Immature natural killer cell (primary cell): ENCODE measurements at regions not wholly inside any gene's neighbourhood (a gene's known extent, or its start where the extent isn't known, plus 50 kb on each side); places are given as distances from the start of the nearest gene placed in this dataset.

ENCODE experiments used
- DNase-seq, 3 donors: peaks; one replicate each; pipeline ENCODE4 v3.0.0; 2022; ENCODE audit warnings: mixed read lengths in 1 of 3
- H3K27ac Mint-ChIP-seq, 6 donors: one replicate each; pipeline ENCODE4 v1.8.0; 2020; ENCODE audit warnings: mixed read lengths in 6 of 6, mild to moderate bottlenecking in 5 of 6, inconsistent platforms in 4 of 6, moderate library complexity in 3 of 6
- H3K27me3 Mint-ChIP-seq, 3 donors: one replicate each; pipeline ENCODE4 v1.8.0; 2020 to 2021; ENCODE audit warnings: low read depth in 3 of 3, mild to moderate bottlenecking in 3 of 3, mixed read lengths in 3 of 3, moderate library complexity in 3 of 3, inconsistent platforms in 1 of 3
- H3K36me3 Mint-ChIP-seq, 3 donors: one replicate each; pipeline ENCODE4 v1.8.0; 2020; ENCODE audit warnings: mixed read lengths in 3 of 3, inconsistent platforms in 2 of 3, mild to moderate bottlenecking in 2 of 3
- H3K4me1 Mint-ChIP-seq, 2 donors: one replicate each; pipeline ENCODE4 v1.8.0; 2020; ENCODE audit warnings: inconsistent platforms in 2 of 2, mild to moderate bottlenecking in 2 of 2, mixed read lengths in 2 of 2, moderate library complexity in 1 of 2
- H3K4me3 Mint-ChIP-seq, 5 donors: one replicate each; pipeline ENCODE4 v1.8.0; 2020; ENCODE audit warnings: mild to moderate bottlenecking in 5 of 5, mixed read lengths in 5 of 5, inconsistent platforms in 3 of 5, moderate library complexity in 3 of 5
- H3K9me3 Mint-ChIP-seq, 6 donors: one replicate each; pipeline ENCODE4 v1.8.0; 2020; ENCODE audit warnings: mild to moderate bottlenecking in 6 of 6, mixed read lengths in 6 of 6, inconsistent platforms in 4 of 6, moderate library complexity in 3 of 6

DNA sequence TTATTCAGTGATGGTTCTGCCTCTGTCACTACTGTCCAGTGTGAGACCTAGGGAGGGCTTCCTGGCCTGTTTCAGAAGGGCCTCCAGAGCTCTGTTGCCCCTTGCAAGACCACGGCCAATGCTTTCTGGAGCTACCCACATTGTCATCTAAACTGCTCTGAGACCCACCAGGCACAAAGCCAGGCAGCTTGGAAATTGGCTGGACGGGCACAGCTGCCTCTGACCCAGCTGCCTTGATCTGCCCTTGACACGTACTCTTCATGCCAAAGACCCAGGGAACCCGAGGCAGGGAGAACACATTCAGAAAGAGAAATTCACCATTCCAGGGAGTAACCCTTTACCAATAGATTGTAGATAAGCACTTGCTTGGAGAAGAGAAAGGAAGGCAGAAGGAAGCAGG is 183.7 kb upstream of the SIX2 start:
- H3K9me3 Mint-ChIP-seq, result no peaks in the 10 kb centered on the region
- H3K27ac Mint-ChIP-seq, result no peak overlapping the region
- no peak for DNase-seq
- no peaks in the 10 kb centered on the region for H3K4me1 Mint-ChIP-seq
- H3K27me3 Mint-ChIP-seq, result peaks cover 6 to 7% (median 7%) of the 10 kb centered on the region in 3 donors
- H3K36me3 Mint-ChIP-seq, result no peaks in the 10 kb centered on the region
- H3K4me3 Mint-ChIP-seq, result no peak overlapping the region

GRCh38 chr2:45192481-45192880 is 183.2 kb upstream of the SIX2 start:
- Mint-ChIP-seq H3K4me1 (no peaks in the 10 kb centered on the region), H3K9me3 (no peaks in the 10 kb centered on the region), H3K27ac (no peak overlapping the region), H3K4me3 (no peak overlapping the region), H3K36me3 (no peaks in the 10 kb centered on the region), H3K27me3 (peaks cover 7 to 10% (median 10%) of the 10 kb centered on the region in 3 donors)
- no peak for DNase-seq

- Mint-ChIP-seq H3K4me3 (no peak overlapping the region), H3K27ac (no peak overlapping the region), H3K4me1 (no peaks in the 10 kb centered on the region), H3K9me3 (no peaks in the 10 kb centered on the region), H3K36me3 (no peaks in the 10 kb centered on the region), H3K27me3 (peaks cover 7 to 10% (median 10%) of the 10 kb centered on the region in 3 donors)
- DNase-seq, result no peak
Measured at GRCh38 chr2:45191976-45192375, 182.7 kb upstream of the SIX2 start.

DNA sequence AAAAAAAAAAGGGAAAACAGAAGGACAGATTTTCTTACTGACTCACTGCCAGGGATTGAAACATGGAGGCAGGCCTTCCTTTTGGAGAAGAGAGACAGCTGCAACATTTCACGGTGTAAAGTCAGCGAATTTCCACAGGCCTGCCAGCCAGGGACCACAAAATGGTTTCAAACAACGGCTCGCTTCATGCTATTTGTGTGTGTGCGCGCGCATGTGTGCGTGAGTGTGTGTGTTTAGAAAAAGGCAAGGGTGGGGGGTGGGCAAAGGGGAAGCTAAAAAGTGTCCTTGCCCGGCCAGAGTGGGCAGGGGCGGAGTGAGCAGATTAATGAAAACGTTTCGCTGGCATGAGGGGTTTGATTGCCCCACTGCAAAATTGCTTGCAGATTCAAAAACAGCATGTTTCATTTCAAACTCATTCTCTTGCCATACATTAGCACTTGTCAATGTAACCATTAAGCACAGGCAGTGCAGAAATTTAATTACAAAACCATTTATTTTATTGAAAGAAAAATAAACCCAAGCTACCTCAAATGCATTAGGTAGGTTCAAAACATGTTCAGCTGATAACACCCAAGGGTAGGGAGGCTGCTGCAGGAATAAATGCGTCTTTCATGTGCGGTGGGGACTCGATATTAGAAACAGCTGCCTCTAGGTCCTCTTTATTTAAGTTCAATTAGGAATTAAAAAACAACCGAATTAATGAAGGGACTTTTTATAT is 182.1 kb upstream of the SIX2 start:
- no peaks in the 10 kb centered on the region for H3K4me1 Mint-ChIP-seq
- H3K36me3 Mint-ChIP-seq, result no peaks in the 10 kb centered on the region
- H3K4me3 Mint-ChIP-seq, result no peak overlapping the region
- H3K9me3 Mint-ChIP-seq, result no peaks in the 10 kb centered on the region
- H3K27ac Mint-ChIP-seq, result no peak overlapping the region
- no peak for DNase-seq
- H3K27me3 Mint-ChIP-seq, result peaks cover 7 to 10% (median 8%) of the 10 kb centered on the region in 3 donors

GRCh38 chr2:45190481-45190942 is 181.3 kb upstream of the SIX2 start:
- Mint-ChIP-seq H3K9me3 (no peaks in the 10 kb centered on the region), H3K4me3 (no peak overlapping the region), H3K36me3 (no peaks in the 10 kb centered on the region), H3K4me1 (no peaks in the 10 kb centered on the region), H3K27ac (no peak overlapping the region), H3K27me3 (peaks cover 7 to 10% (median 8%) of the 10 kb centered on the region in 3 donors)
- DNase-seq, result no peak

DNA sequence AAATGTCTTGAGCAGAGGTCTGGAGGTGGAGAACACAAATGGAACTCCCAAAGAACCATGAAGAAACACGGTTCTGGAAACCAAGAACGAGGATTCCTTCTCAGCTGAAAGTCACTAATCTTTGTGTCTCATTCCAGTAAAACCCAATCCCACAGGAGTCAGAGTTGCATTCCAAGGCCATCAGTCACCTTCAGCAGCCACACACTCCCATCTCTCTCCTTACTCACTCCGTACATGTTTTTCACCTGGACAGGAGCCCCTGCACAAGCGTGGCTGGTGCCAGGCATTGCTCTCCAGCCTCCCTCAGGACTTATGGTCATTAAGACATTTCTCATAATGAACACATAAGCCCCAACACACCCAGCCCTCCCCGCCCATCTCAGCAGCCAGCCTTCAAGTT is 175.4 kb upstream of the SIX2 start:
- Mint-ChIP-seq H3K27me3 (peaks cover 8 to 10% (median 9%) of the 10 kb centered on the region in 3 donors), H3K36me3 (no peaks in the 10 kb centered on the region), H3K27ac (no peak overlapping the region), H3K4me3 (no peak overlapping the region), H3K4me1 (no peaks in the 10 kb centered on the region), H3K9me3 (peaks cover 0 to 1% (median 0%) of the 10 kb centered on the region in 6 donors)
- no peak for DNase-seq

- H3K4me1 Mint-ChIP-seq, result no peaks in the 10 kb centered on the region
- H3K9me3 Mint-ChIP-seq, result peaks cover 0 to 1% (median 0%) of the 10 kb centered on the region in 6 donors
- no peak for DNase-seq
- H3K27ac Mint-ChIP-seq, result no peak overlapping the region
- no peaks in the 10 kb centered on the region for H3K36me3 Mint-ChIP-seq
- H3K27me3 Mint-ChIP-seq, result peaks cover 5% of the 10 kb centered on the region in 3 donors
- H3K4me3 Mint-ChIP-seq, result no peak overlapping the region
Measured at GRCh38 chr2:45182667-45183295, 173.5 kb upstream of the SIX2 start.

DNA sequence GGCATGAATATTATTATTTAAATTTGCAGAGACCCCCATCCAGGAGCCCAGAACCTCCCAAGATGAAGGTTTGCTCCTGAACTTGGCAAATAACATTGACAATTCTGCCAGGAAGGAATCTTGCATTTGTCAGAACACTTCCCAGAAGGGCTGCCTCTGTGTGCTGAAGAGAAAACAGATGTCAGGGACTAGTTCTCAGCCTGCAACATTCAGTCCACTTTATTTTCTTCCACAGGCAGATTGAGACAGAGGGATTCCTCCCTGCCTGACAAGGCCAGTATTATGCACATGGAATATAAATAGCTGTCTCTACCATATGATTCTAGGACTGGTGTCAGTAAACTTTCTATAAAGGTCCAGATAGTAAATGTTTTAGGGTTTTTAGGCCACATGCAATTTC is 171.5 kb upstream of the SIX2 start:
- no peaks in the 10 kb centered on the region for H3K36me3 Mint-ChIP-seq
- peaks cover 2 to 9% (median 2%) of the 10 kb centered on the region in 3 donors for H3K27me3 Mint-ChIP-seq
- H3K27ac Mint-ChIP-seq, result no peak overlapping the region
- H3K4me3 Mint-ChIP-seq, result no peak overlapping the region
- DNase-seq, result peak in 1 of 3 donors; percentile 0
- no peaks in the 10 kb centered on the region for H3K4me1 Mint-ChIP-seq
- H3K9me3 Mint-ChIP-seq, result peaks cover 0 to 6% (median 0%) of the 10 kb centered on the region in 6 donors

DNA sequence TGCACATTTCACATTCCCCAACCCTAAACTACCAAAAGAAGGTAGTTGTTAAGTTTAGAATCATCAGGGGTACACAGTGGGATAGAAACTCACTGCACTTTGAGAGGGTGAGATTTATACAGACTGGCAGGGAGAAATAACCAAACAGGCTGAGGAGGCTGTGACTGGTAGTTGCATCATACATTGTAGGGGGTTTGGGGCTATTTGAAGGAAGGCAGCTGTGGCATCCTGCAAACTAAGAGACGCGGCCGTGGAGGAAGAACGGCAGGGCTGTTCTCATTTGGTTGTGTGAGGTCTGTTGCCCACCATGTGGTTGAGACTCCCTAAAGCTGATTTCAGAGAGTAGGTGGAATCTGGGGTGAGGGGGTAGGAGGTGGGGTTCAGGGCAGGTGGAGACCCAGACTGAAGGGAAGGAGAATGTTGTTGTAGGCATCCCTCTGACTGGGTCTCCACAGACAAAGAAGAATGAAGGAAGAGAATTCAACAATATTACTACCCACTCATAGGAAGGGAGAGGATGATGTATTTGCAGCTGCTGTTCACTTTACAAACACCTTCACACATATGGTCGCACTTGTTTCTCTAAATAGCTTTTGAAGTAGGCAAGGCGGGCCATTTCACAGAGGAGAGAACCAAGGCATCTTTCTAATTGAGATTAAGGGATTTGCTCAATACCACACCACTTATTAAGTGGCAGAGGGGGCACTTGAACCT is 170.9 kb upstream of the SIX2 start:
- H3K4me3 Mint-ChIP-seq, result no peak overlapping the region
- no peak for DNase-seq
- peaks cover 0 to 6% (median 0%) of the 10 kb centered on the region in 6 donors for H3K9me3 Mint-ChIP-seq
- H3K4me1 Mint-ChIP-seq, result no peaks in the 10 kb centered on the region
- H3K36me3 Mint-ChIP-seq, result no peaks in the 10 kb centered on the region
- peaks cover 2 to 9% (median 2%) of the 10 kb centered on the region in 3 donors for H3K27me3 Mint-ChIP-seq
- H3K27ac Mint-ChIP-seq, result no peak overlapping the region

- no peaks in the 10 kb centered on the region for H3K4me1 Mint-ChIP-seq
- H3K36me3 Mint-ChIP-seq, result no peaks in the 10 kb centered on the region
- H3K9me3 Mint-ChIP-seq, result peaks cover 0 to 6% (median 0%) of the 10 kb centered on the region in 6 donors
- DNase-seq, result no peak
- H3K27ac Mint-ChIP-seq, result no peak overlapping the region
- H3K4me3 Mint-ChIP-seq, result no peak overlapping the region
- peaks cover 5 to 9% (median 7%) of the 10 kb centered on the region in 3 donors for H3K27me3 Mint-ChIP-seq
Measured at GRCh38 chr2:45178854-45179253, 169.6 kb upstream of the SIX2 start.

DNA sequence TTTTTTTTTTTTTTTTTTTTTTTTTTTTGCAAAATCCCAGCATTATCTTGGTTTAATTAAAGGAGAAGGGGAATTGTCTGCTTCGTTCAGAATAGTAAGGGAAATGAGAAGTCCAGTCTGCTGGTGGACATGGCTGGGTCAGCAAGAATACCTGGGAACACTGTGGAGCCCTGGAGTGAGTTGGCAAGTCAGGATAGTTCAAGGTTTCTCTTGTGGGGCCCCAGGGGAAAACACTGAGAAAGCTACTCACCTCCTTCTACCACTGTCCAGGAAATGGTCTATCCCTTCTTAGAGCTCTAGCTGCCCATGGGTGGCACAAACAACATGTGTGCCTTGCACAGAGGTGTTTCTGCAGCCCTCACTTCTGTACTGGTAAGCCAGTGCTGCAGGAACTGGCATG is 169.1 kb upstream of the SIX2 start:
- Mint-ChIP-seq H3K9me3 (peaks cover 0 to 6% (median 0%) of the 10 kb centered on the region in 6 donors), H3K36me3 (no peaks in the 10 kb centered on the region), H3K27me3 (peaks cover 5 to 9% (median 7%) of the 10 kb centered on the region in 3 donors), H3K4me1 (no peaks in the 10 kb centered on the region), H3K4me3 (no peak overlapping the region), H3K27ac (no peak overlapping the region)
- DNase-seq, result no peak

- DNase-seq, result no peak
- Mint-ChIP-seq H3K36me3 (no peaks in the 10 kb centered on the region), H3K9me3 (peaks cover 0 to 6% (median 0%) of the 10 kb centered on the region in 6 donors), H3K27me3 (peaks cover 5 to 11% (median 7%) of the 10 kb centered on the region in 3 donors), H3K27ac (no peak overlapping the region), H3K4me3 (no peak overlapping the region), H3K4me1 (no peaks in the 10 kb centered on the region)
Measured at GRCh38 chr2:45177870-45178269, 168.6 kb upstream of the SIX2 start.

- Mint-ChIP-seq H3K9me3 (peaks cover 0 to 6% (median 0%) of the 10 kb centered on the region in 6 donors), H3K4me1 (no peaks in the 10 kb centered on the region), H3K27me3 (peaks cover 6 to 13% (median 13%) of the 10 kb centered on the region in 3 donors), H3K27ac (no peak overlapping the region), H3K4me3 (no peak overlapping the region), H3K36me3 (no peaks in the 10 kb centered on the region)
- DNase-seq, result no peak
Measured at GRCh38 chr2:45176390-45176789, 167.1 kb upstream of the SIX2 start.

- Mint-ChIP-seq H3K27ac (no peak overlapping the region), H3K4me3 (no peak overlapping the region), H3K27me3 (peaks cover 5 to 22% (median 14%) of the 10 kb centered on the region in 3 donors), H3K4me1 (peaks cover 2% of the 10 kb centered on the region in 2 donors), H3K9me3 (peaks cover 0 to 6% (median 0%) of the 10 kb centered on the region in 6 donors), H3K36me3 (no peaks in the 10 kb centered on the region)
- no peak for DNase-seq
Measured at GRCh38 chr2:45173513-45173912, 164.3 kb upstream of the SIX2 start.
